Heart left ventricle (tissue), 16 donors: ENCODE measurements at regions not wholly inside any gene's neighbourhood (a gene's known extent, or its start where the extent isn't known, plus 50 kb on each side); places are given as distances from the start of the nearest gene placed in this dataset.
"Not testable (repeated sequence)": the region's sequence is repeated elsewhere in the genome, so short reads cannot be mapped to it uniquely, and the experiment has no call there.

Experiments used
- ATAC-seq, 4 donors: fragments of 200-7000 bp; cut with Tn5 transposase; one replicate each; pipeline ENCODE4 v1.9.1; 2020 to 2022; ENCODE audit warnings: moderate library complexity in 4 of 4, mild to moderate bottlenecking in 3 of 4, moderate number of reproducible peaks in 1 of 4
- DNase-seq, 5 donors: peaks; one replicate each; pipeline ENCODE4 v3.0.0-alpha.2; 2020
- H3K27ac ChIP-seq, 12 donors: fragments of 200-600 bp; sonication (generic) in 4 of 12; one replicate each; pipeline versions ENCODE4 v1.5.0 to v1.8.0; 2016 to 2022; ENCODE audit warnings: mild to moderate bottlenecking in 2 of 12
- H3K27me3 ChIP-seq, 9 donors: fragments of 200-600 bp; sonication (generic) in 2 of 9; one replicate each; pipeline versions ENCODE4 v1.5.1 to v1.8.0; 2016 to 2022; ENCODE audit warnings: mild to moderate bottlenecking in 3 of 9
- H3K36me3 ChIP-seq, 9 donors: fragments of 200-600 bp; sonication (generic) in 2 of 9; one replicate each; pipeline versions ENCODE4 v1.5.0 to v1.8.0; 2018 to 2022; ENCODE audit warnings: mild to moderate bottlenecking in 2 of 9
- H3K4me1 ChIP-seq, 12 donors: fragments of 200-600 bp; sonication (generic) in 4 of 12; one replicate each; pipeline versions ENCODE4 v1.5.0 to v1.8.0; 2016 to 2022; ENCODE audit warnings: mild to moderate bottlenecking in 3 of 12
- H3K4me3 ChIP-seq, 12 donors: fragments of 200-600 bp; sonication (generic) in 4 of 12; one replicate each; pipeline versions ENCODE4 v1.5.0 to v1.8.0; 2017 to 2022; ENCODE audit warnings: mild to moderate bottlenecking in 9 of 12, moderate library complexity in 4 of 12
- H3K9me3 ChIP-seq, 12 donors: fragments of 200-600 bp; sonication (generic) in 4 of 12; one replicate each; pipeline versions ENCODE4 v1.5.0 to v1.8.0; 2016 to 2022; ENCODE audit warnings: mild to moderate bottlenecking in 1 of 12
- POLR2A ChIP-seq, 2 donors: fragments of 450-650 bp; IDR thresholded peaks; one replicate each; pipeline ENCODE4 v1.6.1; 2017; ENCODE audit warnings: antibody characterized with exemption in 2 of 2, mild to moderate bottlenecking in 2 of 2, moderate library complexity in 2 of 2
- WGBS, 4 donors: extraction: QIAGEN DNeasy Blood & Tissue Kit in 2 of 4; methylation state at CpG; one replicate each; pipeline versions ENCODE4 v1.1.5 to v1.1.7; 2013 to 2018; 5-methylcytosine and 5-hydroxymethylcytosine counted together
- intact Hi-C, 10 donors: fragments of 100-400 bp; cut with DNase I; formaldehyde crosslinking; loops; one replicate each; pipeline versions ENCODE4 v1.11.1 to v1.14.2; 2022
- TF ChIP-seq, protein P1 (sequence below), 12 donors: fragments of 200-600 bp; sonication (generic) in 4 of 12; IDR thresholded peaks; one replicate each; pipeline versions ENCODE4 v1.5.0 to v1.8.0; 2018 to 2022; ENCODE audit warnings: antibody characterized with exemption in 12 of 12, mild to moderate bottlenecking in 5 of 12
- donor health status: ischemic (EF 13 %, LVEDD 7.1; RV severe dilation, severe dysfunction).
- donor health status: healthy with polysubstance abuse.
- donor health status: DM: no; HTN: yes; CAD: no.
- donor health status: DM: no; HTN: no; CAD: no.
- donor health status: ischemic (EF 25% LVEDD 6.9; RV normal size, moderate dysfunction).
- donor health status: ischemic (EF 25% LVEDD 5.7; RV mildly dilated, moderate dysfunction).
- donor health status: healthy.
- donor health status: DM: yes; HTN: yes; CAD: no.
- donor health status: ischemic (EF 35%, LVEDD 5.7; RV mildly dilated, moderate dysfunction).
- donor health status: nonischemic (EF 11% LVEDD 7.7; RV severe dilation, severe dysfunction).
- donor health status: DM: yes; HTN: yes; CAD: no.
- donor health status: PGD.
- donor health status: ischemic (EF 29% LVEDD 5.4; RV normal size, mild dysfunction).
- donor health status: nonischemic (EF 23%, LVEDD 6.1; RV moderate dilation, normal function).

DNA sequence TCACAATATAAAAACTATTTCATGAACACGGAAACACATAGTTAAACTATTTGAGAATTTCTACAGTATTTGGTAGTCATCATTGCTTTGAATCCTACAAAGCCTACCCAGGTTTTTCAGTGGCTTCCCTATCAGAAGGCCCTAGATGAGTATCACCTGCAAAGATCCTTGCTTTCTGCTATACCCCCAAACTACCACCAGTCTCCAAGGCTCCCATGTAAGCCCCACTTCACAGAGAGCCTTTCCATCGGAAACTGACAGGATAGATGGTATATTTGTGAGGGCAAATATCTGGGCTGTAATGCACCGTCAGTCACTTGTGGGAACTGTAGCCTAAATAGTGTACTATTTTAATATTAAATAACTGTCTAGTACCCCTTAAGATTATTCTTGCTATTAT lies 674.3 kb downstream of the BRINP3 start:
- DNase-seq (no peak), ATAC-seq (no peak)
- Histone ChIP-seq H3K9me3 (no peaks in the 10 kb centered on the region), H3K27ac (no peak overlapping the region), H3K4me3 (no peak overlapping the region), H3K4me1 (no peaks in the 10 kb centered on the region), H3K36me3 (no peaks in the 10 kb centered on the region), H3K27me3 (no peaks in the 10 kb centered on the region)
- TF ChIP-seq, protein P1, sequence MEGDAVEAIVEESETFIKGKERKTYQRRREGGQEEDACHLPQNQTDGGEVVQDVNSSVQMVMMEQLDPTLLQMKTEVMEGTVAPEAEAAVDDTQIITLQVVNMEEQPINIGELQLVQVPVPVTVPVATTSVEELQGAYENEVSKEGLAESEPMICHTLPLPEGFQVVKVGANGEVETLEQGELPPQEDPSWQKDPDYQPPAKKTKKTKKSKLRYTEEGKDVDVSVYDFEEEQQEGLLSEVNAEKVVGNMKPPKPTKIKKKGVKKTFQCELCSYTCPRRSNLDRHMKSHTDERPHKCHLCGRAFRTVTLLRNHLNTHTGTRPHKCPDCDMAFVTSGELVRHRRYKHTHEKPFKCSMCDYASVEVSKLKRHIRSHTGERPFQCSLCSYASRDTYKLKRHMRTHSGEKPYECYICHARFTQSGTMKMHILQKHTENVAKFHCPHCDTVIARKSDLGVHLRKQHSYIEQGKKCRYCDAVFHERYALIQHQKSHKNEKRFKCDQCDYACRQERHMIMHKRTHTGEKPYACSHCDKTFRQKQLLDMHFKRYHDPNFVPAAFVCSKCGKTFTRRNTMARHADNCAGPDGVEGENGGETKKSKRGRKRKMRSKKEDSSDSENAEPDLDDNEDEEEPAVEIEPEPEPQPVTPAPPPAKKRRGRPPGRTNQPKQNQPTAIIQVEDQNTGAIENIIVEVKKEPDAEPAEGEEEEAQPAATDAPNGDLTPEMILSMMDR (IDR thresholded peaks at IDR 0.05), result no peak
- TF ChIP-seq POLR2A (IDR thresholded peaks at IDR 0.05), result no peak
- intact Hi-C loops, result no loop called here
- 41 to 56% (median 45%) methylated on average over 2 to 3 of the region's 3 CpGs for WGBS, 4 donors

GRCh38 chr1:189804352-189804751 lies 673.3 kb downstream of the BRINP3 start:
- Histone ChIP-seq H3K27ac (no peak overlapping the region), H3K27me3 (no peaks in the 10 kb centered on the region), H3K36me3 (no peaks in the 10 kb centered on the region), H3K9me3 (no peaks in the 10 kb centered on the region), H3K4me3 (no peak overlapping the region), H3K4me1 (no peaks in the 10 kb centered on the region)
- TF ChIP-seq, protein P1 (IDR thresholded peaks at IDR 0.05), result no peak
- no peak for TF ChIP-seq POLR2A (IDR thresholded peaks at IDR 0.05)
- WGBS, 4 donors, result 81 to 94% (median 86%) methylated on average over 2 of the region's 2 CpGs
- intact Hi-C loops, result no loop called here
- ATAC-seq, result no peak
- DNase-seq, result no peak

GRCh38 chr1:189805735-189806134 lies 671.9 kb downstream of the BRINP3 start:
- intact Hi-C loops, result no loop called here
- DNase-seq, result no peak
- 45 to 53% (median 48%) methylated on average over 3 of the region's 3 CpGs for WGBS, 4 donors

GRCh38 chr1:189810639-189811038 lies 667.0 kb downstream of the BRINP3 start:
- H3K9me3 ChIP-seq, H3K4me1 ChIP-seq, H3K4me3 ChIP-seq, DNase-seq, H3K27ac ChIP-seq, H3K36me3 ChIP-seq, intact Hi-C loops, H3K27me3 ChIP-seq, ATAC-seq: not testable (repeated sequence)
- 84 to 97% (median 88%) methylated on average over 10 of the region's 10 CpGs for WGBS, 4 donors

More at GRCh38 chr1:189805735-189806134, 671.9 kb downstream of the BRINP3 start:
- Histone ChIP-seq H3K27me3 (no peaks in the 10 kb centered on the region), H3K9me3 (no peaks in the 10 kb centered on the region), H3K27ac (no peak overlapping the region), H3K36me3 (no peaks in the 10 kb centered on the region), H3K4me1 (no peaks in the 10 kb centered on the region), H3K4me3 (no peak overlapping the region)
- no peak for ATAC-seq
- TF ChIP-seq, protein P1 (IDR thresholded peaks at IDR 0.05), result no peak
- no peak for TF ChIP-seq POLR2A (IDR thresholded peaks at IDR 0.05)

DNA sequence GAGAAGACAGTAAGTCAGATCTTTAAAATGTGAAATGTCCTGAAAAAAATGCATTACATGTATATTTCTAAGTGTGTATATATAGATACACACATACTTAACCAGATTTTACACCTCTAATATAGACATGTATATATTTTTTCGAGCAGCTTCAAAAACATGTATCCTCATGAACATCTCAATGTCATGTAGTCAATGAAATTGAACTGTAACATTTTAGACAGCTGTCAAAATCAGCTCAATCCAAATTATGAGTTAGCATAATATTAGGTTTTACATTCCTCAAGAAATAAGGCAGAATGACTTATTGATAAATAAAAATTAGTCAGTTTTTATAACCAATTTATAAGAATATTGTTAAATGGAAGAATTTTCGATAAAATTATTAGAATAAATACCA lies 665.7 kb downstream of the BRINP3 start:
- intact Hi-C loops, result no loop called here

More for the DNA sequence above, 665.7 kb downstream of the BRINP3 start:
- Histone ChIP-seq H3K4me3 (no peak overlapping the region), H3K9me3 (no peaks in the 10 kb centered on the region), H3K27ac (no peak overlapping the region), H3K4me1 (no peaks in the 10 kb centered on the region), H3K27me3 (no peaks in the 10 kb centered on the region), H3K36me3 (no peaks in the 10 kb centered on the region)
- TF ChIP-seq, protein P1 (IDR thresholded peaks at IDR 0.05), result no peak
- no peak for TF ChIP-seq POLR2A (IDR thresholded peaks at IDR 0.05)
- 66 to 73% (median 67%) methylated on average over 2 of the region's 2 CpGs for WGBS, 4 donors
- ATAC-seq (no peak), DNase-seq (no peak)
